GM23248 (cell line): ENCODE measurements at regions not wholly inside any gene's neighbourhood (a gene's known extent, or its start where the extent isn't known, plus 50 kb on each side); places are given as distances from the start of the nearest gene placed in this dataset.

Source experiments
- EZH2 ChIP-seq: fragments of 200-600 bp; sonication (generic); IDR thresholded peaks from 2 replicates; pipeline ENCODE4 v1.6.1; 2018; ENCODE audit warnings: antibody characterized with exemption, mild to moderate bottlenecking; ENCODE audit not compliant: insufficient read depth, poor library complexity, severe bottlenecking
- EZH2phosphoT487 ChIP-seq: fragments of 200-600 bp; sonication (generic); IDR thresholded peaks from 2 replicates; pipeline ENCODE4 v1.6.1; 2018; ENCODE audit warnings: antibody characterized with exemption, moderate library complexity, mild to moderate bottlenecking, low read depth; ENCODE audit not compliant: insufficient read depth

DNA sequence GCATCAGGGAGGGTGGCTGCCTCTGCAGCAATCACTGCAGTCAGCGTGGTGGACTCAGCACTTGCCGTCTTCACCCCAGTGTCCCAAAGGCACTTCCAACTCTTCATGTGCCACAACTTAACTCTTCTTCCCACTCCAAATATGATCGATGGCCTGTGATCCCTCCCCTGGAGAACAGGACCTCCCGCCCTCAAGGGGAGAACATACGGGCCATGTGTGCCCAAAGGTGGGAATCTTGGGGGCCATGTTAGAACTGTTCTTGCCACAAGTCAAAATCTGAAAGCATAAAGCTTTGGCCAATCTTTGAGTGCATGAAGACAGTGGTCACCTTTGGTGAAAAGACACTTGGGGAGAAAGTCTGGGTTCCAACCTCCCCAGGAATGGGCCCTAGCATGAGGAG is 368.5 kb upstream of the MGMT start:
- TF ChIP-seq EZH2 = no peak
- TF ChIP-seq EZH2phosphoT487 = no peak
